ENCODE measurements at regions not wholly inside any gene's neighbourhood (a gene's known extent, or its start where the extent isn't known, plus 50 kb on each side); places are given as distances from the start of the nearest gene placed in this dataset.

GRCh38 chr2:122748552-122749011, 993.1 kb downstream of the TSN start:
- no peaks in the 10 kb centered on the region for H3K36me3 ChIP-seq (ENCODE audit: control insufficient read depth in 1 of 2, insufficient read depth in 2 of 2, low read length in 2 of 2)
- no peaks in the 10 kb centered on the region for H3K4me1 ChIP-seq (ENCODE audit: control insufficient read depth in 1 of 2, insufficient read depth in 2 of 2, low read length in 2 of 2)
- no peaks in the 10 kb centered on the region for H3K27me3 ChIP-seq (ENCODE audit: control insufficient read depth in 1 of 2, insufficient read depth in 2 of 2, low read length in 2 of 2)
- peaks cover 0 to 7% of the 10 kb centered on the region in 2 donors for H3K9me3 ChIP-seq (ENCODE audit: control insufficient read depth in 1 of 2, low read length in 2 of 2)
- no peak overlapping the region for H3K4me3 ChIP-seq (ENCODE audit: low read depth in 1 of 2, low read length in 2 of 2)
- H3K9ac ChIP-seq (ENCODE audit: low read depth in 1 of 2, low read length in 2 of 2), result no peak overlapping the region
- H3K27ac ChIP-seq (ENCODE audit: low read depth, low read length), result no peak overlapping the region

DNA sequence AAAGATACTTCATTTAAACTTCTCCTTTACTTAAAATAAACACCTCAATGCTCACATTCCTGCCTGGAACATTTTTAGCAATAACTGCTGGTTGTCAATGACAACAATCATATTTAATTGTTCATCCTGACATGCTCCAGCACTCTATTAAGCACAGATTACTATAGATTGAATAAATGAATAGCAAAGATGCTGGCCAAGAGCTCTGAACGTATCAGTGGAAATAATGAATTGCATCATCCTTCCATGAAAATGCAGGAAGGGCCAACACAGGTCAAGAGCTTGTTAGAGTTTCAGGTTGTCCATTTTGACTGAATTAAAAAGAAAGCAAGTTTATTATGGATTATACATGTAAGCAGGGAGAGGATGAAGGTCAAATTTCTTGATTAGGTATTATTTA, 994.0 kb downstream of the TSN start:
- Histone ChIP-seq H3K27ac (ENCODE audit: low read depth, low read length) (no peak overlapping the region), H3K9me3 (ENCODE audit: control insufficient read depth in 1 of 2, low read length in 2 of 2) (peaks cover 0 to 7% of the 10 kb centered on the region in 2 donors), H3K36me3 (ENCODE audit: control insufficient read depth in 1 of 2, insufficient read depth in 2 of 2, low read length in 2 of 2) (no peaks in the 10 kb centered on the region), H3K4me3 (ENCODE audit: low read depth in 1 of 2, low read length in 2 of 2) (no peak overlapping the region), H3K9ac (ENCODE audit: low read depth in 1 of 2, low read length in 2 of 2) (no peak overlapping the region), H3K4me1 (ENCODE audit: control insufficient read depth in 1 of 2, insufficient read depth in 2 of 2, low read length in 2 of 2) (no peaks in the 10 kb centered on the region), H3K27me3 (ENCODE audit: control insufficient read depth in 1 of 2, insufficient read depth in 2 of 2, low read length in 2 of 2) (no peaks in the 10 kb centered on the region)

- no peaks in the 10 kb centered on the region for H3K4me1 ChIP-seq (ENCODE audit: control insufficient read depth in 1 of 2, insufficient read depth in 2 of 2, low read length in 2 of 2)
- no peak overlapping the region for H3K27ac ChIP-seq (ENCODE audit: low read depth, low read length)
- no peaks in the 10 kb centered on the region for H3K27me3 ChIP-seq (ENCODE audit: control insufficient read depth in 1 of 2, insufficient read depth in 2 of 2, low read length in 2 of 2)
- no peaks in the 10 kb centered on the region for H3K36me3 ChIP-seq (ENCODE audit: control insufficient read depth in 1 of 2, insufficient read depth in 2 of 2, low read length in 2 of 2)
- H3K9me3 ChIP-seq (ENCODE audit: control insufficient read depth in 1 of 2, low read length in 2 of 2), result peaks cover 0 to 7% of the 10 kb centered on the region in 2 donors
- no peak overlapping the region for H3K4me3 ChIP-seq (ENCODE audit: low read depth in 1 of 2, low read length in 2 of 2)
- no peak overlapping the region for H3K9ac ChIP-seq (ENCODE audit: low read depth in 1 of 2, low read length in 2 of 2)
Measured at GRCh38 chr2:122750095-122750494, 994.6 kb downstream of the TSN start.

DNA sequence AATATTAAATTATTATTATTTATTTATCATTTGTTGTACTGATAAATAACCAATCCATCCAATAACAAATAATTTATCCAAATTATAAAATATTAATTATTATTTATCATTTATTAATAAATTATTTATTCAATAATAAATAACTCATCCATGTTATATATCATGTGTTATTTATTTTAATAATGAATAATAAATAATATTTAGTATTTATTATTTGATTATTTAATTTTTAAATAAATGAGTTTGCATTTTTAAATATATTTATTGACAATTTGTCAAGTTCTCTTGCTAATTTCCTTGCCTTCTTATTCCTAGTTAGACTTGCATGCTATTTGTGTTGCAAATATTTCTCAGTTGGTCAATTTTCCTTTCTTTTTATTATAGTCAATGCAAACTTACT, 995.4 kb downstream of the TSN start:
- Histone ChIP-seq H3K27ac (ENCODE audit: low read depth, low read length) (no peak overlapping the region), H3K4me1 (ENCODE audit: control insufficient read depth in 1 of 2, insufficient read depth in 2 of 2, low read length in 2 of 2) (no peaks in the 10 kb centered on the region), H3K9ac (ENCODE audit: low read depth in 1 of 2, low read length in 2 of 2) (no peak overlapping the region), H3K4me3 (ENCODE audit: low read depth in 1 of 2, low read length in 2 of 2) (no peak overlapping the region), H3K27me3 (ENCODE audit: control insufficient read depth in 1 of 2, insufficient read depth in 2 of 2, low read length in 2 of 2) (no peaks in the 10 kb centered on the region), H3K9me3 (ENCODE audit: control insufficient read depth in 1 of 2, low read length in 2 of 2) (peaks cover 0 to 3% of the 10 kb centered on the region in 2 donors), H3K36me3 (ENCODE audit: control insufficient read depth in 1 of 2, insufficient read depth in 2 of 2, low read length in 2 of 2) (no peaks in the 10 kb centered on the region)

DNA sequence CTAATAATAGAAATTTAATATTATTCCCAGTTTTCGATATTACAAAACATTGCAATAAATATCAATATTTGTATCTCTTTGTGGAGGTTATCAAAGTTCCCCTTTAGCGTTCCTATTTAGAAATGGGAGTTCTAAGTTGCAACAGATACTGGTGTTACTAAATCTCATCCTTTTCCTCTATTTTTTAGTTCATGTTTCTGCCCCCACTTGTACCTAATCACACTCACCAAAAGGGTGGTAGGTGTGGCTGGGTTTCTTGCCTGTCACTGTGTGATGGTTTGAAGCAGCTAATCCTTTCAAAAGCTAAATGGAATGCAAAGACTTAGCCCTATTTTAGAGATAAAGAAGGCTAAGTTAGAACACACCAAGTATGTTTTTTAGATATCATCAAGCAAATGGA, 997.9 kb downstream of the TSN start:
- Histone ChIP-seq H3K9ac (ENCODE audit: low read depth in 1 of 2, low read length in 2 of 2) (no peak overlapping the region), H3K4me3 (ENCODE audit: low read depth in 1 of 2, low read length in 2 of 2) (no peak overlapping the region), H3K36me3 (ENCODE audit: control insufficient read depth in 1 of 2, insufficient read depth in 2 of 2, low read length in 2 of 2) (no peaks in the 10 kb centered on the region)

GRCh38 chr2:122754561-122754960, 999.1 kb downstream of the TSN start:
- Histone ChIP-seq H3K27me3 (ENCODE audit: control insufficient read depth in 1 of 2, insufficient read depth in 2 of 2, low read length in 2 of 2) (no peaks in the 10 kb centered on the region), H3K27ac (ENCODE audit: low read depth, low read length) (no peak overlapping the region), H3K4me3 (ENCODE audit: low read depth in 1 of 2, low read length in 2 of 2) (no peak overlapping the region), H3K36me3 (ENCODE audit: control insufficient read depth in 1 of 2, insufficient read depth in 2 of 2, low read length in 2 of 2) (no peaks in the 10 kb centered on the region), H3K9ac (ENCODE audit: low read depth in 1 of 2, low read length in 2 of 2) (no peak overlapping the region), H3K9me3 (ENCODE audit: control insufficient read depth in 1 of 2, low read length in 2 of 2) (peaks cover 0 to 2% of the 10 kb centered on the region in 2 donors), H3K4me1 (ENCODE audit: control insufficient read depth in 1 of 2, insufficient read depth in 2 of 2, low read length in 2 of 2) (no peaks in the 10 kb centered on the region)

More for the DNA sequence above, 997.9 kb downstream of the TSN start:
- H3K27me3 ChIP-seq (ENCODE audit: control insufficient read depth in 1 of 2, insufficient read depth in 2 of 2, low read length in 2 of 2), result no peaks in the 10 kb centered on the region
- H3K27ac ChIP-seq (ENCODE audit: low read depth, low read length), result no peak overlapping the region
- no peaks in the 10 kb centered on the region for H3K4me1 ChIP-seq (ENCODE audit: control insufficient read depth in 1 of 2, insufficient read depth in 2 of 2, low read length in 2 of 2)
- H3K9me3 ChIP-seq (ENCODE audit: control insufficient read depth in 1 of 2, low read length in 2 of 2), result peaks cover 0 to 2% of the 10 kb centered on the region in 2 donors

DNA sequence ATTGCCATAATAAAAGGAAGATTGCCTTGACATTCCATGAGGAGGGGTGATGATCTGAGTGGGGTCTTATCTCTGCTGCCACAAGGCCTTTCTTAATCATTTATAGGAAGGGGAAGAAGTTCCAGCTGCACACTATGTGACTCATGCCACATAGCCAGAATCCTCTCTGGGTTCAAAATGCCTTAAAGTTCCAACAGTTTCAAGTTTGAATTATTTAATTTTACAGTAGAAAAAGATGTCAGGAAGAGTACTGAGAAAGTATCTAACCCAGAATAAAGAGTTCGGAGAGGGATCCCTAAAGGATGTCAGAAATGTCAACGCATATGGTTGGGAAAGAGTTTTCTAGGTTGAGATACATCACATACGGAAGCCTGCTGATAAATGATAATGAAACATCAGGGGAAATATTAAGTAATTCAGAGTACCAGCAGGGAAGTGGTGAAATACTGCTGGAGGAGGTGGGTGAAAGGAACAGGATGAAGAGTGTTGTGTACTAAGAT, 999.9 kb downstream of the TSN start:
- no peaks in the 10 kb centered on the region for H3K27me3 ChIP-seq (ENCODE audit: control insufficient read depth in 1 of 2, insufficient read depth in 2 of 2, low read length in 2 of 2)
- no peak overlapping the region for H3K27ac ChIP-seq (ENCODE audit: low read depth, low read length)

DNA sequence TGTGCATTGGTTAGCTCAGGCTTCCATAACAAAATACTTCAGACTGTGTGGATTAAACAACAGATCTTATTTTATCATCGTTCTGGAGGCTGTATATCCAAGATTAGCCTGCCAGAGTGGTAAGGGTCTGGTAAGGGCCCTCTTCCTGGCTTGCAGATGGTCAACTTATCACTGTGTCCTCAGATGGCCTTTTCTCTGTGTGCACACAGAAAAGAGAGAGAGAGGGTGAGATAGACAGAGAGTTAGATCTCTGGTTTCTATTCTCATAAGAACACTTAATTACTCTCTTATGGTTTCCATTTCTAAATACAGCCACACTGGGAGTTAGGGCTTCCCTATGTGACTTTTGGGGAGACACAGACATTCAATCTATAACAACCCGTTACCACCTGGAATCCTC, 1003.5 kb downstream of the TSN start:
- peaks cover 4 to 6% of the 10 kb centered on the region in 2 donors for H3K9me3 ChIP-seq (ENCODE audit: control insufficient read depth in 1 of 2, low read length in 2 of 2)

More for the DNA sequence above, 999.9 kb downstream of the TSN start:
- no peak overlapping the region for H3K4me3 ChIP-seq (ENCODE audit: low read depth in 1 of 2, low read length in 2 of 2)
- no peaks in the 10 kb centered on the region for H3K36me3 ChIP-seq (ENCODE audit: control insufficient read depth in 1 of 2, insufficient read depth in 2 of 2, low read length in 2 of 2)
- no peak overlapping the region for H3K9ac ChIP-seq (ENCODE audit: low read depth in 1 of 2, low read length in 2 of 2)
- H3K9me3 ChIP-seq (ENCODE audit: control insufficient read depth in 1 of 2, low read length in 2 of 2), result peaks cover 0 to 2% of the 10 kb centered on the region in 2 donors
- H3K4me1 ChIP-seq (ENCODE audit: control insufficient read depth in 1 of 2, insufficient read depth in 2 of 2, low read length in 2 of 2), result no peaks in the 10 kb centered on the region

DNA sequence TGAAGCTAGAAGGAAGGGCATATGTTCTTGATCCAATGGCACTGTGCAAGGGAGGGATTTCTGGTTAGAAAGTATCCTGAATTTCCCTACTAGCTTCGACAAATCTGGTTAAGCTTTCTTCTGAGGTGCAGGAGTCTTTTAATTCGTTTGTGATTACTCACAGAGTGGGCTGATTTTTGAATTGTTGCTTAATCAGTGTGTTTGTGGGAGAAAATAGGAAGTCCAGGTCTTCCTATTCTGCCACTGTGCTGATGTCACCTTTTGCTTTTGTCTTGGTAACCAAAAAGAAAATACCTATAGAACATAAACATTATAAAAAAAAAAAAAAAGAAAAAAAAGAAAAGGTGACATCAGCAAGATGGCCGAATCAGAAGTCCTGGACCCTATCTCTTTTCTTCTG, 1008.6 kb downstream of the TSN start:
- H3K9ac ChIP-seq (ENCODE audit: low read depth in 1 of 2, low read length in 2 of 2), result no peak overlapping the region
- no peak overlapping the region for H3K4me3 ChIP-seq (ENCODE audit: low read depth in 1 of 2, low read length in 2 of 2)
- H3K4me1 ChIP-seq (ENCODE audit: control insufficient read depth in 1 of 2, insufficient read depth in 2 of 2, low read length in 2 of 2), result no peaks in the 10 kb centered on the region
- H3K27ac ChIP-seq (ENCODE audit: low read depth, low read length), result no peak overlapping the region
- no peaks in the 10 kb centered on the region for H3K36me3 ChIP-seq (ENCODE audit: control insufficient read depth in 1 of 2, insufficient read depth in 2 of 2, low read length in 2 of 2)
- peaks cover 5 to 6% of the 10 kb centered on the region in 2 donors for H3K9me3 ChIP-seq (ENCODE audit: control insufficient read depth in 1 of 2, low read length in 2 of 2)
- no peaks in the 10 kb centered on the region for H3K27me3 ChIP-seq (ENCODE audit: control insufficient read depth in 1 of 2, insufficient read depth in 2 of 2, low read length in 2 of 2)

More for the DNA sequence above, 1003.5 kb downstream of the TSN start:
- Histone ChIP-seq H3K27ac (ENCODE audit: low read depth, low read length) (no peak overlapping the region), H3K4me3 (ENCODE audit: low read depth in 1 of 2, low read length in 2 of 2) (no peak overlapping the region), H3K27me3 (ENCODE audit: control insufficient read depth in 1 of 2, insufficient read depth in 2 of 2, low read length in 2 of 2) (no peaks in the 10 kb centered on the region), H3K36me3 (ENCODE audit: control insufficient read depth in 1 of 2, insufficient read depth in 2 of 2, low read length in 2 of 2) (no peaks in the 10 kb centered on the region), H3K9ac (ENCODE audit: low read depth in 1 of 2, low read length in 2 of 2) (no peak overlapping the region), H3K4me1 (ENCODE audit: control insufficient read depth in 1 of 2, insufficient read depth in 2 of 2, low read length in 2 of 2) (no peaks in the 10 kb centered on the region)

DNA sequence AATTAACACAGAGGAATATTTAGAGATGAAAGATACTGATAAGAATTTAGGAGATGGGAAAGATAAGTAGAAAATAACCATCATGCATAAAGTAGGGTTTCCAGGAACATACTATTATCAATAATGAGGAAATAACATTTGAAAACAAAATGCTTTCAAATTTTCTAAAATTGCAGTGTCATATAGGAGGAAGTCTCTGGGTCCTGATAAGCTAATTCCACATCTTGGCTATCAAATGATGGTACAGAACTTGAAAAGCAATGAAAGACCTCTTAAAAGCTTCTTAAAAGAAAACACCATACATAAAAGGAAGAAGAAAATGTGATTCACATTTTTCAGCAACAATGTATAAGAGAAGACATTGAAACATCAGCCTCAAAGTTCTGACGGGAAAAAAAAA, 1024.8 kb downstream of the TSN start:
- no peak overlapping the region for H3K27ac ChIP-seq (ENCODE audit: low read depth, low read length)
- H3K27me3 ChIP-seq (ENCODE audit: control insufficient read depth in 1 of 2, insufficient read depth in 2 of 2, low read length in 2 of 2), result no peaks in the 10 kb centered on the region
- no peak overlapping the region for H3K4me3 ChIP-seq (ENCODE audit: low read depth in 1 of 2, low read length in 2 of 2)
- no peak overlapping the region for H3K9ac ChIP-seq (ENCODE audit: low read depth in 1 of 2, low read length in 2 of 2)
- no peaks in the 10 kb centered on the region for H3K36me3 ChIP-seq (ENCODE audit: control insufficient read depth in 1 of 2, insufficient read depth in 2 of 2, low read length in 2 of 2)
- no peaks in the 10 kb centered on the region for H3K4me1 ChIP-seq (ENCODE audit: control insufficient read depth in 1 of 2, insufficient read depth in 2 of 2, low read length in 2 of 2)
- H3K9me3 ChIP-seq (ENCODE audit: control insufficient read depth in 1 of 2, low read length in 2 of 2), result peaks cover 0 to 6% of the 10 kb centered on the region in 2 donors

- Histone ChIP-seq H3K27ac (ENCODE audit: low read depth, low read length) (no peak overlapping the region), H3K9ac (ENCODE audit: low read depth in 1 of 2, low read length in 2 of 2) (no peak overlapping the region), H3K4me3 (ENCODE audit: low read depth in 1 of 2, low read length in 2 of 2) (no peak overlapping the region), H3K4me1 (ENCODE audit: control insufficient read depth in 1 of 2, insufficient read depth in 2 of 2, low read length in 2 of 2) (no peaks in the 10 kb centered on the region), H3K9me3 (ENCODE audit: control insufficient read depth in 1 of 2, low read length in 2 of 2) (peaks cover 4 to 5% of the 10 kb centered on the region in 2 donors), H3K36me3 (ENCODE audit: control insufficient read depth in 1 of 2, insufficient read depth in 2 of 2, low read length in 2 of 2) (no peaks in the 10 kb centered on the region), H3K27me3 (ENCODE audit: control insufficient read depth in 1 of 2, insufficient read depth in 2 of 2, low read length in 2 of 2) (no peaks in the 10 kb centered on the region)
Measured at GRCh38 chr2:122794100-122794499, 1038.6 kb downstream of the TSN start.

Data from duodenal mucosa (tissue), 2 donors.